ENCODE measurements at regions not wholly inside any gene's neighbourhood (a gene's known extent, or its start where the extent isn't known, plus 50 kb on each side); places are given as distances from the start of the nearest gene placed in this dataset.

DNA sequence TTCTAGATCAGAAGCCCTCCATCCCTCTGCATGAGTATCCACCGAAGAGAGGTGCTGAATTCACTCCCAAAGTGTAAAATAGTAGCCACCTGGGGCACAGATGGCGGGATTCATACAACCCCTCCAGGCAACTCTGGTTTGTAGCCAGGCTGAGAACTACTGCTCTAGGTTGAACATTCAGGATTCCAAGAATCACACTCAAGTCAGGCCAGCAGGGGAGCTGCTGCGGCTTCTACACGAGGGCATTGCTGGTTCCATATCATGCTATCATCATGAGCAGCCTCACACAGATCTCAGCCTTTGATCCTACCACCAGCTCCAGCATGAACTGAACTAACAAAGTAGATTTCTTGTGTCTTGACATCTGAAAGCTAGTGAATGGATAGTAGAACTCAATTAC is 367.9 kb downstream of the DIRAS2 start:
- TF ChIP-seq EZH2phosphoT487 (IDR thresholded peaks at IDR 0.05; ENCODE audit: borderline replicate concordance, low read depth, low read length): no peak
- Histone ChIP-seq H3K4me3 (ENCODE audit: low read depth, low read length, poor library complexity, severe bottlenecking) (no peak overlapping the region), H3K79me2 (ENCODE audit: insufficient read depth, low read depth, low read length) (no peaks in the 10 kb centered on the region), H4K20me1 (ENCODE audit: insufficient read depth, low read length) (no peaks in the 10 kb centered on the region), H3K36me3 (ENCODE audit: insufficient read depth, low read length) (no peaks in the 10 kb centered on the region), H3K27ac (ENCODE audit: low read depth, low read length, poor library complexity, severe bottlenecking) (no peak overlapping the region), H3K4me2 (ENCODE audit: low read length) (no peak overlapping the region), H2AFZ (ENCODE audit: low read length) (no peak overlapping the region), H3K9me3 (ENCODE audit: low read length) (no peaks in the 10 kb centered on the region), H3K4me1 (ENCODE audit: insufficient read depth, low read length, poor library complexity, severe bottlenecking) (no peaks in the 10 kb centered on the region), H3K9me2 (ENCODE audit: insufficient read depth, low read length) (no peaks in the 10 kb centered on the region)
- POLR2A ChIA-PET: no interaction called here
- intact Hi-C loops (cut with micrococcal nuclease; ENCODE audit: unreplicated experiment): no loop called here
- no peak for DNase-seq (ENCODE audit: low spot score)
- CTCF ChIA-PET (ENCODE audit: unreplicated experiment): no interaction called here
- no TSS peak for BruUV-seq (replicated peaks)

DNA sequence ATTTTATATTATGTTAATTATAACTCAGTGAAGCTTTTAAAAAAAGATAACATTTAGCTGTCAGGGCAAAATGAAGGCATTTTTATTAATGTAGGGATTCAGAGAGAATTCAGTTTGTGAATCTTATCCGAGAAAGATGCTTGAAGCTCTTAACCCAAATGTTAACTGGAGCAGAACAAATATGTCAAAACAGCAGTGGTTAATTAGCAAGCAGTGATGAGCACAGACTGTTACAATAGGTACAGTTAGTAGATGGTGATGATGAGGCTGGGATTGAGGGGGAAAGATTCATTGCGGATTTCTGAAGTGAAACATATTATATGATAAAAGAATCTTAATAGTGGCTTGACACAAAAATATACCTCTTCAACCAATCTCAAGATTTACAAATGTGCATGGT is 356.7 kb downstream of the DIRAS2 start:
- no peak for DNase-seq (ENCODE audit: low spot score)
- no peak overlapping the region for H3K4me3 ChIP-seq (ENCODE audit: low read depth, low read length, poor library complexity, severe bottlenecking)
- no peaks in the 10 kb centered on the region for H3K9me2 ChIP-seq (ENCODE audit: insufficient read depth, low read length)
- no peak overlapping the region for H3K4me2 ChIP-seq (ENCODE audit: low read length)
- POLR2A ChIA-PET: no interaction called here
- no peaks in the 10 kb centered on the region for H3K79me2 ChIP-seq (ENCODE audit: insufficient read depth, low read depth, low read length)
- TF ChIP-seq, protein P1, sequence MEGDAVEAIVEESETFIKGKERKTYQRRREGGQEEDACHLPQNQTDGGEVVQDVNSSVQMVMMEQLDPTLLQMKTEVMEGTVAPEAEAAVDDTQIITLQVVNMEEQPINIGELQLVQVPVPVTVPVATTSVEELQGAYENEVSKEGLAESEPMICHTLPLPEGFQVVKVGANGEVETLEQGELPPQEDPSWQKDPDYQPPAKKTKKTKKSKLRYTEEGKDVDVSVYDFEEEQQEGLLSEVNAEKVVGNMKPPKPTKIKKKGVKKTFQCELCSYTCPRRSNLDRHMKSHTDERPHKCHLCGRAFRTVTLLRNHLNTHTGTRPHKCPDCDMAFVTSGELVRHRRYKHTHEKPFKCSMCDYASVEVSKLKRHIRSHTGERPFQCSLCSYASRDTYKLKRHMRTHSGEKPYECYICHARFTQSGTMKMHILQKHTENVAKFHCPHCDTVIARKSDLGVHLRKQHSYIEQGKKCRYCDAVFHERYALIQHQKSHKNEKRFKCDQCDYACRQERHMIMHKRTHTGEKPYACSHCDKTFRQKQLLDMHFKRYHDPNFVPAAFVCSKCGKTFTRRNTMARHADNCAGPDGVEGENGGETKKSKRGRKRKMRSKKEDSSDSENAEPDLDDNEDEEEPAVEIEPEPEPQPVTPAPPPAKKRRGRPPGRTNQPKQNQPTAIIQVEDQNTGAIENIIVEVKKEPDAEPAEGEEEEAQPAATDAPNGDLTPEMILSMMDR (conservative IDR thresholded peaks at IDR 0.05; ENCODE audit: low read length): no peak
- no peak for TF ChIP-seq EZH2phosphoT487 (IDR thresholded peaks at IDR 0.05; ENCODE audit: borderline replicate concordance, low read depth, low read length)
- H3K9me3 ChIP-seq (ENCODE audit: low read length): no peaks in the 10 kb centered on the region
- no peaks in the 10 kb centered on the region for H4K20me1 ChIP-seq (ENCODE audit: insufficient read depth, low read length)
- no peaks in the 10 kb centered on the region for H3K4me1 ChIP-seq (ENCODE audit: insufficient read depth, low read length, poor library complexity, severe bottlenecking)
- no peak overlapping the region for H3K27ac ChIP-seq (ENCODE audit: low read depth, low read length, poor library complexity, severe bottlenecking)
- CTCF ChIA-PET (ENCODE audit: unreplicated experiment): no interaction called here
- no TSS peak for BruUV-seq (replicated peaks)
- no peaks in the 10 kb centered on the region for H3K36me3 ChIP-seq (ENCODE audit: insufficient read depth, low read length)
- intact Hi-C loops (cut with micrococcal nuclease; ENCODE audit: unreplicated experiment): no loop called here
- no peak overlapping the region for H2AFZ ChIP-seq (ENCODE audit: low read length)

DNA sequence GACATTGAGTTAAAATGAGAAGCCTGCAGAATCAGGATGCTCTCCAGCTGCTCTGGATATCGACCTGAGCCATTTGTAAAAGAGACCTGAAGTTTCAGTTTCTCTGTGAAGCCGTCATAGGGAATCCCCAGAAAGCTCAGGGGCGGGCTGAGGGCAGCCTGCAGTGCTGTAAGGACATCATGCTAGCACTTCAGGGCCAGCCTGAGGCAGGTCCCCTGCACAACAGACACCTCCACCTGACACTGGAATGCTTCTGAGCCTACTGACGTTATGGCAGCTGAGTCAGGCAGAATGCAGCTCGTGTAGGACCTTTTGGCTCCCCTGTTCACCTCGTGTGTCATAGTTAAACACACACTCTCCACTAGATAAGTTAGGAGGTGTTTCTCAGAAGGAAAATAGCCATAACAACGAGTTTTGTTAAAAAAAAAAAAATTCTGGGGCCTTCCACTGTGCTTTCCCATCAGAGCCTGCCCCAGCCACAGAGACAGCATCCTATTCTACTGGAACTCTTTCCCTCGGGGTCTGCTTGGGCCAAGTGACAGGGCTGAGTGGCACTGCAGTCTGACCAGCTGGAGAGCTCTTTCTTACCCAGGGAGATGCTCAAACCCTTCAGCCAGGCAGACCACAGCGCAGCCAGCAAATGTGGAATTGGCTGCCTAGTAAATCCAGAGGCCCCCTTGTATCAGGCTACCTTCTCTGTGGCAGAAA is 354.9 kb downstream of the DIRAS2 start:
- no peaks in the 10 kb centered on the region for H3K36me3 ChIP-seq (ENCODE audit: insufficient read depth, low read length)
- H3K79me2 ChIP-seq (ENCODE audit: insufficient read depth, low read depth, low read length): no peaks in the 10 kb centered on the region
- DNase-seq (ENCODE audit: low spot score): no peak
- H2AFZ ChIP-seq (ENCODE audit: low read length): no peak overlapping the region
- H3K4me1 ChIP-seq (ENCODE audit: insufficient read depth, low read length, poor library complexity, severe bottlenecking): no peaks in the 10 kb centered on the region
- H3K4me3 ChIP-seq (ENCODE audit: low read depth, low read length, poor library complexity, severe bottlenecking): no peak overlapping the region
- CTCF ChIA-PET (ENCODE audit: unreplicated experiment): no interaction called here
- TF ChIP-seq, protein P1 (conservative IDR thresholded peaks at IDR 0.05; ENCODE audit: low read length): no peak
- TF ChIP-seq EZH2phosphoT487 (IDR thresholded peaks at IDR 0.05; ENCODE audit: borderline replicate concordance, low read depth, low read length): no peak
- no peak overlapping the region for H3K27ac ChIP-seq (ENCODE audit: low read depth, low read length, poor library complexity, severe bottlenecking)
- H4K20me1 ChIP-seq (ENCODE audit: insufficient read depth, low read length): no peaks in the 10 kb centered on the region
- H3K4me2 ChIP-seq (ENCODE audit: low read length): no peak overlapping the region
- no peaks in the 10 kb centered on the region for H3K9me3 ChIP-seq (ENCODE audit: low read length)
- POLR2A ChIA-PET: no interaction called here
- H3K9me2 ChIP-seq (ENCODE audit: insufficient read depth, low read length): no peaks in the 10 kb centered on the region
- BruUV-seq (replicated peaks): no TSS peak
- intact Hi-C loops (cut with micrococcal nuclease; ENCODE audit: unreplicated experiment): no loop called here

Measured in OCI-LY7 (cell line).